OCI-LY1 (cell line): ENCODE measurements at regions not wholly inside any gene's neighbourhood (a gene's known extent, or its start where the extent isn't known, plus 50 kb on each side); places are given as distances from the start of the nearest gene placed in this dataset.
"Not testable (repeated sequence)": the region's sequence is repeated elsewhere in the genome, so short reads cannot be mapped to it uniquely, and the experiment has no call there.

ENCODE experiments used
- H2AFZ ChIP-seq: fragments of 200-600 bp; sonication (generic), shearing (Covaris generic); 2 replicates; pipeline ENCODE4 v1.6.0; 2014; ENCODE audit warnings: antibody characterized with exemption, mild to moderate bottlenecking, low read length
- H3F3A ChIP-seq: fragments of 200-600 bp; sonication (generic), shearing (Covaris generic); 2 replicates; pipeline ENCODE4 v1.6.0; 2014; ENCODE audit warnings: mild to moderate bottlenecking, antibody characterized with exemption, low read length, moderate library complexity; ENCODE audit not compliant: insufficient read depth
- H3K27ac ChIP-seq: fragments of 200-600 bp; sonication (generic); 2 replicates; pipeline ENCODE4 v1.5.1; 2014; ENCODE audit warnings: low read length, mixed run types, mild to moderate bottlenecking, low read depth; ENCODE audit not compliant: poor library complexity, severe bottlenecking
- H3K27me3 ChIP-seq: fragments of 200-600 bp; sonication (generic); 2 replicates; pipeline ENCODE4 v1.6.0; 2014; ENCODE audit warnings: antibody characterized with exemption, mild to moderate bottlenecking, low read length, moderate library complexity; ENCODE audit not compliant: insufficient read depth
- H3K36me3 ChIP-seq: fragments of 200-600 bp; sonication (generic); 2 replicates; pipeline ENCODE4 v1.6.1; 2014; ENCODE audit warnings: mild to moderate bottlenecking, antibody characterized with exemption, low read length, moderate library complexity, mixed read lengths; ENCODE audit not compliant: insufficient read depth
- H3K4me1 ChIP-seq: fragments of 200-600 bp; sonication (generic); 2 replicates; pipeline ENCODE4 v1.5.1; 2014; ENCODE audit warnings: mild to moderate bottlenecking, low read length, moderate library complexity; ENCODE audit not compliant: insufficient read depth, severe bottlenecking
- H3K4me2 ChIP-seq: fragments of 200-600 bp; sonication (generic), shearing (Covaris generic); 2 replicates; pipeline ENCODE4 v1.6.1; 2014; ENCODE audit warnings: low read length
- H3K4me3 ChIP-seq: fragments of 200-600 bp; sonication (generic); 2 replicates; pipeline ENCODE4 v1.5.1; 2014; ENCODE audit warnings: low read length, low read depth, mild to moderate bottlenecking, mixed read lengths; ENCODE audit not compliant: poor library complexity, severe bottlenecking
- H3K79me2 ChIP-seq: fragments of 200-600 bp; shearing (Covaris generic); 2 replicates; pipeline ENCODE4 v1.6.1; 2016; ENCODE audit warnings: mixed run types, low read length, mixed read lengths; ENCODE audit not compliant: insufficient read depth
- H3K9ac ChIP-seq: fragments of 200-600 bp; sonication (generic), shearing (Covaris generic); 2 replicates; pipeline ENCODE4 v1.6.1; 2014; ENCODE audit warnings: mild to moderate bottlenecking, low read length, mixed read lengths
- H3K9me2 ChIP-seq: fragments of 200-600 bp; sonication (generic), shearing (Covaris generic); 2 replicates; pipeline ENCODE4 v1.6.1; 2014; ENCODE audit warnings: low read depth, mild to moderate bottlenecking, low read length, mixed read lengths
- H3K9me3 ChIP-seq: fragments of 200-600 bp; shearing (Covaris generic); 2 replicates; pipeline ENCODE4 v1.6.1; 2014; ENCODE audit warnings: low read length, mixed read lengths
- H4K20me1 ChIP-seq: fragments of 200-600 bp; sonication (generic), shearing (Covaris generic); 2 replicates; pipeline ENCODE4 v1.6.0; 2016; ENCODE audit warnings: mild to moderate bottlenecking, low read length; ENCODE audit not compliant: insufficient read depth
- EZH2 ChIP-seq: fragments of 200-600 bp; sonication (generic), shearing (Covaris generic); IDR thresholded peaks from 2 replicates; pipeline ENCODE4 v1.8.0; 2017; ENCODE audit warnings: borderline replicate concordance, mixed run types, mild to moderate bottlenecking, antibody characterized with exemption, low read length, moderate library complexity, mixed read lengths
- TF ChIP-seq, protein P1 (sequence below): fragments of 200-600 bp; sonication (generic), shearing (Covaris generic); IDR thresholded peaks from 2 replicates; pipeline ENCODE4 v1.5.1; 2017; ENCODE audit warnings: mild to moderate bottlenecking, antibody characterized with exemption, low read length, moderate library complexity, mixed read lengths

DNA sequence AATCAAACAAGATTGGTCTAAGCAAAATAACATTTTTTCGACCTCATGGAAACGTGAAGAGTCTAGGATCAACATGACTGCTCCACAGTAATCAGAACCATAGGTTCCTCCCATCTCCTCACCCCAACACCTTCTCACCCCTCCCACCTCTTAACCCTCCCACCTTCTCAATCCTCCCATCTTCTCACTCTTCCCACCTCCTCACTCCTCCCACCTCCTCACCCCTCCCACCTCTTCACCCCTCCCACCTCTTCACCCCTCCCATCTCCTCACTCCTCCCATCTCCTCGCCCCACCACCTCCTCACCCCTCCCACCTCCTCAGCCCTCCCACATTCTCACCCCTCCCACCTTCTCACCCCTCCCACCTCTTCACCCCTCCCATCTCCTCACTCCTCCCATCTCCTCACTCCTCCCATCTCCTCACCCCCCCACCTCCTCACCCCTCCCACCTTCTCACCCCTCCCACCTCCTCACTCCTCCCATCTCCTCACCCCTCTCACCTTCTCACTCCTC lies 567.4 kb downstream of the C6orf118 start:
- Histone ChIP-seq H3K9ac (no peak overlapping the region), H3K36me3 (no peaks in the 10 kb centered on the region), H2AFZ (no peak overlapping the region), H3K4me1 (no peaks in the 10 kb centered on the region), H3K27ac (no peak overlapping the region), H3F3A (no peaks in the 10 kb centered on the region), H3K27me3 (no peaks in the 10 kb centered on the region), H3K9me2 (no peaks in the 10 kb centered on the region), H4K20me1 (no peaks in the 10 kb centered on the region), H3K9me3 (no peaks in the 10 kb centered on the region), H3K79me2 (no peaks in the 10 kb centered on the region), H3K4me2 (no peak overlapping the region), H3K4me3 (no peak overlapping the region)
- TF ChIP-seq EZH2, result no peak
- TF ChIP-seq, protein P1, sequence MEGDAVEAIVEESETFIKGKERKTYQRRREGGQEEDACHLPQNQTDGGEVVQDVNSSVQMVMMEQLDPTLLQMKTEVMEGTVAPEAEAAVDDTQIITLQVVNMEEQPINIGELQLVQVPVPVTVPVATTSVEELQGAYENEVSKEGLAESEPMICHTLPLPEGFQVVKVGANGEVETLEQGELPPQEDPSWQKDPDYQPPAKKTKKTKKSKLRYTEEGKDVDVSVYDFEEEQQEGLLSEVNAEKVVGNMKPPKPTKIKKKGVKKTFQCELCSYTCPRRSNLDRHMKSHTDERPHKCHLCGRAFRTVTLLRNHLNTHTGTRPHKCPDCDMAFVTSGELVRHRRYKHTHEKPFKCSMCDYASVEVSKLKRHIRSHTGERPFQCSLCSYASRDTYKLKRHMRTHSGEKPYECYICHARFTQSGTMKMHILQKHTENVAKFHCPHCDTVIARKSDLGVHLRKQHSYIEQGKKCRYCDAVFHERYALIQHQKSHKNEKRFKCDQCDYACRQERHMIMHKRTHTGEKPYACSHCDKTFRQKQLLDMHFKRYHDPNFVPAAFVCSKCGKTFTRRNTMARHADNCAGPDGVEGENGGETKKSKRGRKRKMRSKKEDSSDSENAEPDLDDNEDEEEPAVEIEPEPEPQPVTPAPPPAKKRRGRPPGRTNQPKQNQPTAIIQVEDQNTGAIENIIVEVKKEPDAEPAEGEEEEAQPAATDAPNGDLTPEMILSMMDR, result no peak

DNA sequence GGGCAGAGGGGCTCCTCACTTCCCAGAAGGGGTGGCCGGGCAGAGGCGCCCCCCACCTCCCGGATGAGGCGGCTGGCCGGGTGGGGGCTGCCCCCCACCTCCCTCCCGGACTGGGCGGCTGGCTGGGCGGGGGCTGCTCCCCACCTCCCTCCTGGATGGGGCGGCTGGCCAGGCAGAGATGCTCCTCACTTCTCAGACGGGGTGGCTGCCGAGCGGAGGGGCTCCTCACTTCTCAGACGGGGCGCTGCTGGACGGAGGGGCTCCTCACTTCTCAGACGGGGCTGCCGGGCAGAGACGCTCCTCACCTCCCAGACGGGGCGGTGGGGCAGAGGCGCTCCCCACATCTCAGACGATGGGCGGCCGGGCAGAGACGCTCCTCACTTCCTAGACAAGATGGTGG lies 573.3 kb downstream of the C6orf118 start:
- H3F3A ChIP-seq, H3K4me1 ChIP-seq, H3K36me3 ChIP-seq: not testable (repeated sequence)

DNA sequence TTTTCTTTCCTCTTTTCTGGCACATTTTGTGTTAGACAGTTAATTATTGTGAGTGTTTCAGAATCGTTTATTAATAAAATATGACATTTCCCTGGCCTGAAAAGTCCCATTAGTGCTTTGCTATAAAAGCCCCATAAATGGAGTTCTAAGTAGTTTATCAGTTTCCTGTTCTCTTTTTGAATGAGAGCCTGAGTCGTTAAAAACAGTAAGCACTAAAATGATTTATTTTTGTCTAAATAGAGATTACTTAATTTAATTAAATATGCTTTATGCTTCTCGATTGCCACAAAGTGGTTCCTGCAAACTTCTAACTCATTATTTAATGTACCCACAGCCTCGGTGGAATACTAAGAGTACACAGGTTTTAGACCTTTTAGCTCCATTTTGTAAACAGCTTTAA lies 577.9 kb downstream of the C6orf118 start:
- H3K27me3 ChIP-seq, result no peaks in the 10 kb centered on the region

More for the DNA sequence above, 573.3 kb downstream of the C6orf118 start:
- H3K9me2 ChIP-seq, H3K79me2 ChIP-seq, H3K4me2 ChIP-seq, H2AFZ ChIP-seq, H3K27me3 ChIP-seq, H4K20me1 ChIP-seq, H3K27ac ChIP-seq, H3K4me3 ChIP-seq, H3K9me3 ChIP-seq, H3K9ac ChIP-seq: not testable (repeated sequence)

DNA sequence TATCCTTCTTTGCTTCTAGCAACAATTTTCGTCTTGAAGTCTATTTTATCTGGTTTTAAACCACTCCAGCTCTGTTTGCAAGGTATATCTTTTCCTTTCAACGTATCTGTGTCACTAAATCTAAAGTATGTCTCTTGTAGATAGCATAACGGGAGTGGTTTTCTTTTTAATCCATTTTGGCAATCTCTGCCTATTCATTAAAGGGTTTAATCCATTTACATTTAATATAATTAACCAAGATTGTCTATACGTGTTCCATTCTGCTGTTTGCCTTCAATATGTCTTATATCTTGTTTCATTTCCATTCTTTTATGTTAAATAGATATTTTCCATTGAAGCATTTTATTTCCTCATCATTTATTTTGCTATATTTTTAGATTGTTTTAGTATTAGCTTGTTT lies 587.9 kb downstream of the C6orf118 start:
- Histone ChIP-seq H3K79me2 (no peaks in the 10 kb centered on the region), H3K9me2 (no peaks in the 10 kb centered on the region; the same call in 1 of the 2 replicates), H3K4me1 (no peaks in the 10 kb centered on the region), H3K36me3 (no peaks in the 10 kb centered on the region), H3K4me3 (no peak overlapping the region), H3F3A (no peaks in the 10 kb centered on the region), H3K4me2 (no peak overlapping the region), H3K27me3 (no peaks in the 10 kb centered on the region), H3K9me3 (peaks cover 3% of the 10 kb centered on the region; the same call in 1 of the 2 replicates), H4K20me1 (no peaks in the 10 kb centered on the region), H2AFZ (no peak overlapping the region), H3K9ac (no peak overlapping the region), H3K27ac (no peak overlapping the region)
- TF ChIP-seq, protein P1, result no peak
- TF ChIP-seq EZH2, result no peak

More for the DNA sequence above, 577.9 kb downstream of the C6orf118 start:
- no peak overlapping the region for H3K4me3 ChIP-seq
- no peak overlapping the region for H3K27ac ChIP-seq
- no peaks in the 10 kb centered on the region for H3K79me2 ChIP-seq
- H4K20me1 ChIP-seq, result no peaks in the 10 kb centered on the region
- no peak overlapping the region for H3K4me2 ChIP-seq
- no peaks in the 10 kb centered on the region for H3K9me3 ChIP-seq
- TF ChIP-seq, protein P1, result no peak
- no peak for TF ChIP-seq EZH2
- H3K4me1 ChIP-seq, result no peaks in the 10 kb centered on the region
- no peak overlapping the region for H3K9ac ChIP-seq
- no peak overlapping the region for H2AFZ ChIP-seq
- H3K9me2 ChIP-seq, result no peaks in the 10 kb centered on the region; the same call in 1 of the 2 replicates
- no peaks in the 10 kb centered on the region for H3F3A ChIP-seq
- H3K36me3 ChIP-seq, result no peaks in the 10 kb centered on the region
